HG02938 (cell line): ENCODE measurements at regions not wholly inside any gene's neighbourhood (a gene's known extent, or its start where the extent isn't known, plus 50 kb on each side); places are given as distances from the start of the nearest gene placed in this dataset.
"Not testable (repeated sequence)": the region's sequence is repeated elsewhere in the genome, so short reads cannot be mapped to it uniquely, and the experiment has no call there.

ENCODE experiments used
- ATAC-seq: cut with Tn5 transposase; IDR thresholded peaks from one replicate; pipeline ENCODE4 v1.9.1; 2021; ENCODE audit warnings: mild to moderate bottlenecking, moderate library complexity; ENCODE audit not compliant: unreplicated experiment

DNA sequence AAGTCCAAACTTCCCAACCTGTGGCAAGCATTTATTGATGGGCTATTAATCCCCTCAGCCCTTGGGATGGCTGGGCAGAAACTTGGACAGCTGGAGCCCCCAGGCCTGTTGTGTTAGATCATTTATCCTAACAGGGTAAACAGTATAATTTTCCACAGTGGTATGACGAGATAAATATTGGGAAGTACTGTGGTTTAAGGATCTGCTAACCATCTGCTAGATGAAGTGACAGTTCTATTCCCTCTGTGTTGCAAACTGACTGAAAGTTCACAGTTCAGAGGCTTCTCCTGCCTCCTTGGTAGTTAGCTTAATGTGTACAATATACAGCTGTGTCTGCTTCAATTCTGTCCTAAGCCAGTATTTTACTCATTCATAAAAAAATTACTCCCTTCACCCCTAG lies 127.5 kb upstream of the CHODL start:
- no peak for ATAC-seq

GRCh38 chr21:18114810-18115209 lies 129.8 kb upstream of the CHODL start:
- ATAC-seq: no peak

- ATAC-seq: no peak
These were observed 139.8 kb upstream of the CHODL start for GRCh38 chr21:18104802-18105201.

- ATAC-seq: not testable (repeated sequence)
These were observed 148.2 kb upstream of the CHODL start for GRCh38 chr21:18096413-18096812.

DNA sequence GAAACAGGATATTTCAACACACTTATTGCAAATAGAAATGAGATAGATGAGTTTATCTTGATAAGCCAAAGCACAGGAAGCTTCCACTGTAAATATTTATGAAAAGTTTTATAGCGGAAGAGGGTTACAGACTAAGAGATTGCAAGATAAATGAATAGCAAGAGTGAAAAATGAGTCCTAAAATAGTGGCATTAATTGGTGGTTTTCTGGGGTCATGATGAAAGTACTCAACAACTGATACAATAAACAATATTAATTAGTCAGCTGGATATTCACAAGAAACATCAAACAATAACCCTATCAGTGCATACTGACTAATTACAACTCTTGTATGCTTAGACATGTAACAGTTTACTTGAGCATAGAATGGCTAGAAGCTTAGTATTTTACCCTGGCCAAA lies 154.8 kb upstream of the CHODL start:
- ATAC-seq: no peak

GRCh38 chr21:18070392-18070791 lies 174.2 kb upstream of the CHODL start:
- ATAC-seq: no peak

GRCh38 chr21:18069875-18070274 lies 174.8 kb upstream of the CHODL start:
- ATAC-seq: no peak

DNA sequence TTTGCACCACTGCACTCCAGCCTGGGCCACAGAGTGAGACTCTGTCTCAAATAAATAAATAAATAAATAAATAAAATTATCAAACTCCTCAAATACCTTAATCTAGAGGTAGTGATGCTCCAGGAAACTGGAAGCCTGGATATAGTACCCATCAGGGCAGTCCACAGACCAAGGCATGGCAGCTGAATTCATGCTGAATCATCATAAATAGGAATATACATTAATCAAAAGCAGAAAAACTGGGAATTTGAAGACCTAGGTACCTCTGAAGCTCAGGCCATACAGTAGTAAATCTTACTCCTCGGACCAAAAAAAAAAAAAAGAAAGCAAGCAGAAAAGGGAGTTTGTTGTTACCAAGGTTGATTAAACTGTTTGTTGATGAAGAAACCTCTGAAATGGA lies 184.2 kb upstream of the CHODL start:
- no peak for ATAC-seq

GRCh38 chr21:18058731-18059398 lies 185.8 kb upstream of the CHODL start:
- ATAC-seq: no peak

- ATAC-seq: no peak
These were observed 191.5 kb upstream of the CHODL start for GRCh38 chr21:18053151-18053550.

GRCh38 chr21:18049461-18049860 lies 195.2 kb upstream of the CHODL start:
- ATAC-seq: no peak

DNA sequence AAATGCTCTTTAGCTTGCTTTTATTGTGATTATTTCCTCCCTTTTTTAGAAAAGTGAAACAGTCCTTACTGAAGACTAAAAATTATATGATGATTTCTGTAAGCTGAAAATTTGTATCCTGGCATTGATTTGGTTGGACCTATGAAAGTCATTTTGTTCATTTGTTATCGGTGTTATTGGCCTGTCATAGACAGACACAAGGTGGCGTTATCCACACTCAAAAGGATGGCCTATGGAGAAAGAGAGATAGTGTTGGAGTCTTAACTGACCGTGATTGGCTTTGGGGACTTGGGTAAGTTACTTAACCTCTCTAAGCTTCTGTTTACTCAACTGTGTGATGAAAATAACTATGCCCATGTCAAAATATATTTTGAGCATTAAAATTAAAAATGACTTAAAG lies 203.6 kb upstream of the CHODL start:
- ATAC-seq: peak; percentile 61

- no peak for ATAC-seq
These were observed 211.1 kb upstream of the C21orf91 start for GRCh38 chr21:18030248-18030647.

DNA sequence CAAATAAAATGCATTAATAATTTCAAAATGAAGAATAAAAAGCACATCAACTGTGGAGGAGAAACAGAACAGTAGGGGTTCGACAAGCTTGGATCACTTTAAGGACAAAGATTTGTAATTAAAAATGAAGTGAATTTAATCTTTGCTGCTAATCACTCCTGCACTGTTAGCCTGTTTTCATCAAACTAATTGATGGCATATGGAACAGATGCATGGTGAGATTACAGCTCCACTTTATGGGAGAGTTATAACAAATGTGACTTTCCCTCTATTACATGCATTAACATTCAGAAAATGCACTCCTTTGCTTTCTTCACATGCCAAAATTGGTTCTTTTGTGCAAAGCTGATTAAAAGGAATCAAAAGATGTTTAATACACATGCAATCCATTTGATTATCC lies 207.2 kb upstream of the C21orf91 start:
- ATAC-seq: no peak

DNA sequence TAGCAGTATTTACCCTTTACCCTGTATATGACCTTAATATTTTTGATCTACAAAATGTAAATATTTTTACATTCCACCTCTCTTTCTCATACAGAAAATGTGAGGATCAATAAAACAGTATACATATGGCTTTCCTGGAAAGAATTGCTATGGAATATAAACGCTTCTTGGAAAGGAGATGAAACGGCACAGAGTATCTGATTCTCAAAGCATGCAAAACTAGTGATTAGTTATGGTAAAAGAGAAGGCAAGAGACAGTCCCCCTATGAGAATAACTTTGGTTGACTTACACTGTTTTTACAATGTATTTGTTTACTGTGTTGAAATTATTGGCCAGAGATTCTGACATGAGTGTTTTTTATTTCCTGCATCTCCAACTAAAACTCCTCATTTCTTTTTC lies 204.6 kb upstream of the C21orf91 start:
- no peak for ATAC-seq

DNA sequence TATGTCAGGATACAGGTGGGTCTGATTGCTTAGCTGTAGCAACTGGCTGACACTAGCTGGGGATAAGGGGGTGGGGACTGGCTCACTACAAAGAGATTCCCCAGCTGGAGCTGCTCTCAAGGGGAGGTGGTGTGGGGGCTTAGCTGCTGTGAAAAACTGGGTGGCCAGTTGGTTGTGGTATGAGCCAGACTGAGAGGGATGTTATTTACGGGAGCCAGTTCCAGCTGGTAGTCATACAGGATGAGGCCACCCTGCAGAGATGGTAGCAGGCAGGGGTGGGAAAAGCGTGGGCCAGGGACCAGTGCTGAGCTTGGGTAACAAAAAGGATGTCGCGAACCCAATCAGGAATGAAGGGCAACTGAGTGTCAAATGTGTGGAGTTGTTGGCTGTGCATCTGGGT lies 204.0 kb upstream of the C21orf91 start:
- no peak for ATAC-seq

DNA sequence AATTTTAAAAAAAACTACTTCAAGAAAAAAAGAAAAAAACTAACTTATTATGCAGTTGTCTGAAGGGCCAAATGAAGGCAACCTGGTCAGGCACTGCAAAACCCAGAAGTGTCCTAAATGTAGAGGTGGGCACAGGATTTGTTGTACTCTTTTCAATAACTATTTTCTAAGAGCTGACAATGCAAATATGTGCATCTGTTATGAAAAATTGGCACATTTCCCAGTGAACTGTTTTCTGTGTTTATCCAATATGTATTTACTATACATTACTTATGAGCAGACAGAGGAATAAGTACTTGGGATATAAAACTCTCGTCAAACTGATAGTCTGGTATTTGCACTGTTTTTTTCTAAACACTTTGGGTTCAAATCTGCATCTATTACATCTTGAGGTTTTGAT lies 188.0 kb upstream of the C21orf91 start:
- no peak for ATAC-seq

- ATAC-seq: no peak
These were observed 187.5 kb upstream of the C21orf91 start for GRCh38 chr21:18006691-18007090.

GRCh38 chr21:18002393-18002792 lies 183.2 kb upstream of the C21orf91 start:
- no peak for ATAC-seq

GRCh38 chr21:18000981-18001686 lies 182.0 kb upstream of the C21orf91 start:
- no peak for ATAC-seq

DNA sequence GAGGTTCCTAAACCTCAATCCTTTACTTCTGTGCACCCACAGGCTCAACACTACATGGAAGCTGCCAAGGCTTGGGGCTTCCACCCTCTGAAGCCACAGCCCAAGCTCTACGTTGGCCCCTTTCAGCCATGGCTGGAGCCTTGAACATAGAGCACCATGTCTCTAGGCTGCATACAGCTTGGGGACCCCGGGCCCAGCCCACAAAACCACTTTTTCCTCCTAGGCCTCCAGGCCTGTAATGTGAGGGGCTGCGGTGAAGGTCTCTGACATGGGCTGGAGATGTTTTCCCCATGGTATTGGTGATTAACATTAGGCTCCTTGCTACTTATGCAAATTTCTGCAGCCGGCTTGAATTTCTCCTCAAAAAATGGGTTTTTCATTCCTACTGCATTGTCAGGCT lies 179.4 kb upstream of the C21orf91 start:
- not testable (repeated sequence) for ATAC-seq

DNA sequence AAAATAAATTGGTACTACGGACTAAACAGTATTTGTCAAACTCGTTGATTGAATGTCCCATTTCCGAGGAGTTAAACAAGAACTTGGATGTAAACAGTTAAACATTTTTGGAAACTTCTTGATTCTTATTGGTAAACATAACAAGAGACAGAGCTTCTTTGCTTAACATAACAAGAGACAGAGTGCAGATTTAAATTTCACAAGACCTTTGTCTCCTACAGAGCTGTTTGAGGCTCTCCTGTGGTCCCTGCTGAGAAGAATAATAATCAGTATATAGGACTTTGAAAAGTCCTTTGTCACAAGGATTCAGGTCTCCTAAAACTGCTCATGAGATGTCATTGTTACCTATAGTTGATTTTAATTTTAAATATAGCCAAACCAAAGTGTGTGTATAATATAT lies 170.6 kb upstream of the C21orf91 start:
- ATAC-seq: no peak

DNA sequence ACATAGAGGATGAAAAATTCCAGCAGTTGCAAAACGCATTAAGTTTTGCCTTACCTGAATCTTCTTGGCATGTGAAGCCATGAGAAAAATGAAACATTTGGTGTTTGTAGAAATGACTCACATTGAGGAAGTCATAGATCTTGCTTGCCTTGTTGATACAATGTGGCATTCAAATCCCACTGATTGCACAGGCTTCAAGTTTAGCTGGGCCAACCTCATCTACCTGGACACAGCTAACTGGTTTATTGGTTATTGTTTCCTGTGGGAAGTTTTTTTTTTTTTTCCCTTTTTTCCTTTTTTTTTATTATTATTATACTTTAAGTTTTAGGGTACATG lies 168.9 kb upstream of the C21orf91 start:
- no peak for ATAC-seq
